H1 (cell line): ENCODE measurements at regions not wholly inside any gene's neighbourhood (a gene's known extent, or its start where the extent isn't known, plus 50 kb on each side); places are given as distances from the start of the nearest gene placed in this dataset.

ENCODE experiments used
- CTCF ChIA-PET: fragments of 300-600 bp; sonication (Branson Sonifier 250); formaldehyde crosslinking; loops from one replicate; lab custom pipeline; 2021; ENCODE audit not compliant: partially characterized antibody; lab: Charles Lee
- POLR2A ChIA-PET: fragments of 300-600 bp; sonication (Branson Sonifier 250); formaldehyde crosslinking; loops from one replicate; lab custom pipeline; 2021; ENCODE audit warnings: inconsistent platforms; ENCODE audit not compliant: partially characterized antibody; lab: Charles Lee
- DNase-seq, 2 experiments: peaks; one replicate each; pipeline versions ENCODE4 v3.0.0 to v3.0.0-alpha.2; 2010 to 2022; ENCODE audit warnings: low spot score in 2 of 2, low read depth in 1 of 2, mixed read lengths in 1 of 2
- FAIRE-seq: peaks from 2 replicates; lab custom pipeline; 2011; peaks lifted over from hg19 to GRCh38; lab: Jason Lieb, UNC
- H2AFZ ChIP-seq: 2 replicates; pipeline ENCODE4 v1.8.1; 2012; ENCODE audit warnings: low read length, inconsistent platforms
- H2AK5ac ChIP-seq: 2 replicates; pipeline ENCODE4 v1.6.1; 2013; ENCODE audit warnings: low read depth, low read length
- H2BK120ac ChIP-seq: replicated peaks from 2 replicates; pipeline ENCODE3; 2013; ENCODE audit warnings: low read depth, low read length, inconsistent platforms
- H2BK12ac ChIP-seq: 2 replicates; pipeline ENCODE4 v1.6.1; 2013; ENCODE audit warnings: low read depth, low read length
- H2BK15ac ChIP-seq: 2 replicates; pipeline ENCODE4 v1.6.1; 2013; ENCODE audit warnings: low read length
- H2BK20ac ChIP-seq: 2 replicates; pipeline ENCODE4 v1.6.1; 2013; ENCODE audit warnings: low read length
- H2BK5ac ChIP-seq: 2 replicates; pipeline ENCODE4 v1.6.1; 2013; ENCODE audit warnings: low read depth, low read length
- H3K14ac ChIP-seq: 2 replicates; pipeline ENCODE4 v1.6.1; 2013; ENCODE audit warnings: inconsistent platforms; ENCODE audit not compliant: insufficient read length
- H3K18ac ChIP-seq: 2 replicates; pipeline ENCODE4 v1.6.1; 2013; ENCODE audit warnings: low read length; ENCODE audit errors: extremely low read depth
- H3K23ac ChIP-seq: 2 replicates; pipeline ENCODE4 v1.6.1; 2013; ENCODE audit warnings: inconsistent platforms; ENCODE audit not compliant: insufficient read length
- H3K23me2 ChIP-seq: 2 replicates; pipeline ENCODE4 v1.6.1; 2013; ENCODE audit warnings: low read depth, low read length
- H3K27ac ChIP-seq: 2 replicates; pipeline ENCODE4 v1.6.1; 2011; ENCODE audit warnings: low read depth, low read length, inconsistent platforms
- H3K27me3 ChIP-seq, 4 experiments: replicated peaks in 1 of 4; 1 replicate in 1 of 4; 2 replicates in 3 of 4; pipeline versions ENCODE4 v1.6.1 to v1.8.1; 2011 to 2013; ENCODE audit warnings: low read length in 3 of 4, mild to moderate bottlenecking in 3 of 4, inconsistent platforms in 2 of 4, mixed read lengths in 2 of 4, moderate library complexity in 1 of 4; ENCODE audit not compliant: control insufficient read depth in 3 of 4, insufficient read depth in 3 of 4; ENCODE audit errors: extremely low read depth in 1 of 4
- H3K36me3 ChIP-seq, 4 experiments: 2 replicates each; pipeline versions ENCODE4 v1.6.1 to v1.8.1; 2011 to 2013; ENCODE audit warnings: mild to moderate bottlenecking in 4 of 4, low read length in 3 of 4, moderate library complexity in 2 of 4, control low read depth in 1 of 4, inconsistent platforms in 1 of 4; ENCODE audit not compliant: insufficient read depth in 4 of 4, control insufficient read depth in 2 of 4
- H3K4ac ChIP-seq: replicated peaks from 2 replicates; pipeline ENCODE3; 2013; ENCODE audit warnings: low read length, low read depth, mixed read lengths, inconsistent platforms; ENCODE audit not compliant: insufficient read length
- H3K4me1 ChIP-seq, 4 experiments: replicated peaks in 1 of 4; 1 replicate in 1 of 4; 2 replicates in 3 of 4; pipeline versions ENCODE4 v1.6.1 to v1.8.1; 2011 to 2013; ENCODE audit warnings: low read length in 3 of 4, inconsistent platforms in 2 of 4, mixed read lengths in 1 of 4; ENCODE audit not compliant: insufficient read depth in 4 of 4, control insufficient read depth in 3 of 4
- H3K4me2 ChIP-seq, 2 experiments: 2 replicates each; pipeline versions ENCODE4 v1.6.1 to v1.8.1; 2011 to 2013; ENCODE audit warnings: low read depth in 2 of 2, low read length in 2 of 2, control low read depth in 1 of 2, inconsistent platforms in 1 of 2, mild to moderate bottlenecking in 1 of 2; ENCODE audit not compliant: insufficient read depth in 1 of 2
- H3K4me3 ChIP-seq, 4 experiments: fragments of 200-600, 300-600 bp in 1 of 4; sonication (generic), shearing (Covaris generic), sonication (Bioruptor Twin) in 1 of 4; 2 replicates each; pipeline versions ENCODE4 v1.5.1 to v1.8.1; 2011 to 2016; ENCODE audit warnings: low read length in 4 of 4, low read depth in 3 of 4, control low read depth in 2 of 4, inconsistent platforms in 2 of 4, mild to moderate bottlenecking in 2 of 4, mixed read lengths in 1 of 4, moderate library complexity in 1 of 4; ENCODE audit not compliant: insufficient read depth in 2 of 4; ENCODE audit errors: extremely low read depth in 1 of 4
- H3K56ac ChIP-seq: replicated peaks from 2 replicates; pipeline ENCODE3; 2013; ENCODE audit warnings: low read depth, mild to moderate bottlenecking, mixed read lengths, low read length, inconsistent platforms; ENCODE audit not compliant: insufficient read length
- H3K79me1 ChIP-seq: 2 replicates; pipeline ENCODE4 v1.6.1; 2013; ENCODE audit warnings: low read depth, low read length, control low read depth
- H3K79me2 ChIP-seq, 2 experiments: 2 replicates each; pipeline versions ENCODE4 v1.6.1 to v1.8.1; 2012 to 2013; ENCODE audit warnings: low read length in 2 of 2, mild to moderate bottlenecking in 2 of 2, inconsistent platforms in 1 of 2; ENCODE audit not compliant: insufficient read depth in 2 of 2, control insufficient read depth in 1 of 2
- H3K9ac ChIP-seq, 4 experiments: replicated peaks in 1 of 4; 1 replicate in 1 of 4; 2 replicates in 3 of 4; pipeline versions ENCODE4 v1.6.1 to v1.8.1; 2011 to 2013; ENCODE audit warnings: low read depth in 3 of 4, low read length in 3 of 4, control low read depth in 2 of 4, mild to moderate bottlenecking in 2 of 4, moderate library complexity in 2 of 4, inconsistent platforms in 1 of 4; ENCODE audit errors: extremely low read depth in 1 of 4
- H3K9me3 ChIP-seq, 2 experiments: 2 replicates each; pipeline versions ENCODE4 v1.6.1 to v1.8.1; 2012 to 2013; ENCODE audit warnings: mild to moderate bottlenecking in 2 of 2, moderate library complexity in 2 of 2, control low read depth in 1 of 2, inconsistent platforms in 1 of 2, low read depth in 1 of 2, low read length in 1 of 2, mixed read lengths in 1 of 2; ENCODE audit not compliant: insufficient read depth in 2 of 2
- H4K20me1 ChIP-seq, 2 experiments: replicated peaks in 1 of 2; 2 replicates each; pipeline versions ENCODE3 to v1.8.1; 2011 to 2013; ENCODE audit warnings: inconsistent platforms in 2 of 2, low read length in 2 of 2, mild to moderate bottlenecking in 1 of 2; ENCODE audit not compliant: insufficient read depth in 2 of 2, control insufficient read depth in 1 of 2
- H4K5ac ChIP-seq: 2 replicates; pipeline ENCODE4 v1.6.1; 2013; ENCODE audit warnings: low read length, low read depth, mixed read lengths, inconsistent platforms; ENCODE audit not compliant: insufficient read length
- H4K8ac ChIP-seq: 2 replicates; pipeline ENCODE4 v1.8.0; 2013; ENCODE audit warnings: mild to moderate bottlenecking, moderate library complexity, low read length, inconsistent platforms; ENCODE audit not compliant: insufficient read depth; ENCODE audit errors: extremely low read depth
- H4K91ac ChIP-seq: replicated peaks from 2 replicates; pipeline ENCODE3; 2013; ENCODE audit warnings: low read length, mixed read lengths, inconsistent platforms; ENCODE audit not compliant: insufficient read length
- ASH2L ChIP-seq: fragments of 200-600, 300-600 bp; sonication (generic); IDR thresholded peaks from one replicate; pipeline ENCODE4 v1.7.1; 2017; ENCODE audit warnings: low read length
- KDM5A ChIP-seq: fragments of 200-600 bp; IDR thresholded peaks from 2 replicates; pipeline ENCODE4 v1.7.1; 2012; ENCODE audit warnings: mild to moderate bottlenecking, low read length, inconsistent platforms, mixed read lengths
- NANOG ChIP-seq: IDR thresholded peaks from 2 replicates; pipeline ENCODE4 v1.6.1; 2011; ENCODE audit warnings: low read length, low read depth, mild to moderate bottlenecking, inconsistent platforms; ENCODE audit not compliant: insufficient read depth, poor library complexity, severe bottlenecking
- RBBP5 ChIP-seq: IDR thresholded peaks from 2 replicates; pipeline ENCODE4 v1.7.1; 2012; ENCODE audit warnings: low read depth, mild to moderate bottlenecking, inconsistent platforms, low read length, moderate library complexity, borderline replicate concordance
- SP2 ChIP-seq: IDR thresholded peaks from 2 replicates; pipeline ENCODE4 v1.6.1; 2012; ENCODE audit warnings: mild to moderate bottlenecking, low read length, inconsistent platforms
- WGBS, 2 experiments: shearing (Covaris generic) in 1 of 2; methylation state at CpG; one replicate each; pipeline versions ENCODE4 v1.1.6 to v1.1.7; 2013 to 2015; ENCODE audit warnings: low lambda C conversion rate in 2 of 2, mixed read lengths in 2 of 2, inconsistent platforms in 1 of 2, low coverage in 1 of 2, missing lambda C conversion rate in 1 of 2; ENCODE audit not compliant: insufficient replicate concordance in 2 of 2, insufficient coverage in 1 of 2, insufficient read length in 1 of 2; ENCODE audit errors: extremely low coverage in 1 of 2, missing lambda C conversion rate in 1 of 2; 5-methylcytosine and 5-hydroxymethylcytosine counted together

- H4K5ac ChIP-seq = no peak overlapping the region
- no peaks in the 10 kb centered on the region for H3K36me3 ChIP-seq
- H3K4me3 ChIP-seq = no peak overlapping the region
- H3K14ac ChIP-seq = no peak overlapping the region
- ChIA-PET CTCF (interaction anchor here (1.0 to 2.0 kb wide), 2 partner anchors 8 to 11 kb away, joined by 3 to 5 read pairs; no protein-coding TSS in a partner anchor), POLR2A (no interaction called here)
- no peaks in the 10 kb centered on the region for H3K27me3 ChIP-seq
- DNase-seq = no peak
- no peak overlapping the region for H3K27ac ChIP-seq
- no peak overlapping the region for H2BK12ac ChIP-seq
- no peak overlapping the region for H4K91ac ChIP-seq
- no peak overlapping the region for H2BK15ac ChIP-seq
- no peaks in the 10 kb centered on the region for H3K79me1 ChIP-seq
- no peaks in the 10 kb centered on the region for H3K9me3 ChIP-seq
- no peak overlapping the region for H2AFZ ChIP-seq
- H3K18ac ChIP-seq = no peak overlapping the region
- H3K79me2 ChIP-seq = no peaks in the 10 kb centered on the region
- H3K9ac ChIP-seq = no peak overlapping the region
- WGBS, 2 experiments = 95% methylated on average over 7 of the region's 7 CpGs; no CpG with 5 or more reads in 1 of the 2 experiments
- no peak overlapping the region for H2BK120ac ChIP-seq
- H4K8ac ChIP-seq = no peak overlapping the region
- no peak overlapping the region for H2BK20ac ChIP-seq
- H3K4me1 ChIP-seq = no peaks in the 10 kb centered on the region
- FAIRE-seq = no peak
- H2BK5ac ChIP-seq = no peak overlapping the region
- H3K23me2 ChIP-seq = no peaks in the 10 kb centered on the region
- H2AK5ac ChIP-seq = no peak overlapping the region
- H4K20me1 ChIP-seq = no peaks in the 10 kb centered on the region
- H3K4me2 ChIP-seq = no peak overlapping the region
- H3K56ac ChIP-seq = no peak overlapping the region
- no peak overlapping the region for H3K23ac ChIP-seq
- TF ChIP-seq KDM5A (no peak), NANOG (no peak), ASH2L (no peak), SP2 (no peak), RBBP5 (no peak)
- no peak overlapping the region for H3K4ac ChIP-seq
Measured at GRCh38 chr10:8577686-8578085, 523.2 kb downstream of the GATA3 start.
